Esophagus squamous epithelium (tissue), 4 donors: ENCODE measurements at regions not wholly inside any gene's neighbourhood (a gene's known extent, or its start where the extent isn't known, plus 50 kb on each side); places are given as distances from the start of the nearest gene placed in this dataset.

Experiments
- CTCF ChIP-seq, 6 experiments: fragments of 450-650 bp in 4 of 6; fragments of 200-600 bp in 2 of 6; sonication (generic) in 2 of 6; IDR thresholded peaks; one replicate each; pipeline ENCODE4 v1.5.1; 2016 to 2019; ENCODE audit warnings: antibody characterized with exemption in 6 of 6, mild to moderate bottlenecking in 4 of 6, moderate library complexity in 4 of 6
- POLR2A ChIP-seq, 4 donors: fragments of 450-650 bp; IDR thresholded peaks; one replicate each; pipeline ENCODE4 v1.6.1; 2017; ENCODE audit warnings: antibody characterized with exemption in 4 of 4, mild to moderate bottlenecking in 4 of 4, moderate library complexity in 3 of 4

- no peak for TF ChIP-seq CTCF (IDR thresholded peaks at IDR 0.05)
- TF ChIP-seq POLR2A (IDR thresholded peaks at IDR 0.05): no peak
Observed at GRCh38 chr9:116055536-116055935, 98.1 kb upstream of the PAPPA start.
